GM18907 (cell line): ENCODE measurements at regions not wholly inside any gene's neighbourhood (a gene's known extent, or its start where the extent isn't known, plus 50 kb on each side); places are given as distances from the start of the nearest gene placed in this dataset.
"Not testable (repeated sequence)": the region's sequence is repeated elsewhere in the genome, so short reads cannot be mapped to it uniquely, and the experiment has no call there.

Experiments
- ATAC-seq: cut with Tn5 transposase; IDR thresholded peaks from one replicate; pipeline ENCODE4 v1.9.1; 2021; ENCODE audit warnings: mild to moderate bottlenecking, moderate library complexity; ENCODE audit not compliant: unreplicated experiment

DNA sequence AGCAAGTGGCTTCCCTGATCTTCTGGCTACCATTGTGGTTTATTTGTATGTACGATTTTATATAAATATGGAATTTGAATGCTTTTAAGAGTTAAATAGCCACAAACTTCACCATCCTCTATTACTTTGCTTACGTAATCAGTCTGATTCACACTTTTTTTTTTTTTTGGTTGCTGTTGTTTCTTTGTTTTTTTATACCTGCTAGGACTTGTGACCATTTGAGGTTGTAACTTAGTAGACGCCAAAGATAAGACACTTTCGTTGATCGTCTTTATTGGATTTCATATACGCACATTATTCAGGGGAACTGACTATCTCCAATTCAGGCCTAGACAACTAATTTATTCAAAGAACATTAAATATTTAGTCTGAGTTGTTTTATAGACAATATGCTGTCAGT, 559.0 kb downstream of the CBLN4 start:
- no peak for ATAC-seq

- no peak for ATAC-seq
Observed at GRCh38 chr20:55439070-55439469, 566.2 kb downstream of the CBLN4 start.

DNA sequence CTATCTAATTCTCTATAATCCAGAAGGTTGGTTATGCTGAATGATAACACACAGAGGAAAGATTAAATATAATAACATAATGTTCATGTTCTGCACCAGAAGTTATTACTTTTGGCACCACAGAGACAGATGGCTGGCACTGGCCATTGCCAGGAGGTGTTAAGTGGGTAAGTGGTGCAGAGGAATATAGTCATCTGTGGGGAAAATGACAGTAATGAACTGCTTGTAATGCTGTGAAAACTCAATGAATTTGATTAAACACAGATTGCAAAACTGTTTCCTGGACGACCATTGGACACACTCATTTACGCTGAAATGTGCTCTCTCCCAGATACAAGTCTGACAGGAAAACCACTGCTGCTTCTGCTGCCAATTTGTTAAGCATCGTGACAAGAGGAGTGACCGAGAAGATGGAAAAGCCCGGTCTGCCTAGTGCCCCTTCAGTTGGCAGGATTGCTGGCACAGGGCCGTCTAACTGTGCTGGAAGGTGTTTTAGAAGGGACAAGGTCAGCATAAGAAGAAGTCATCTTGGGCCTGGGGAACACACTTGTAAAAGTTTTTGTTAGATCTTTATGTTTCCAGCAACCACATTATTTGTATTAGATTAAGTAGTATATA, 567.4 kb downstream of the CBLN4 start:
- ATAC-seq: no peak

- ATAC-seq: no peak
Observed at GRCh38 chr20:55424968-55425367, 580.4 kb downstream of the CBLN4 start.

GRCh38 chr20:55424476-55424875, 580.8 kb downstream of the CBLN4 start:
- ATAC-seq: no peak

- ATAC-seq: no peak
Observed at GRCh38 chr20:55417836-55418235, 587.5 kb downstream of the CBLN4 start.

DNA sequence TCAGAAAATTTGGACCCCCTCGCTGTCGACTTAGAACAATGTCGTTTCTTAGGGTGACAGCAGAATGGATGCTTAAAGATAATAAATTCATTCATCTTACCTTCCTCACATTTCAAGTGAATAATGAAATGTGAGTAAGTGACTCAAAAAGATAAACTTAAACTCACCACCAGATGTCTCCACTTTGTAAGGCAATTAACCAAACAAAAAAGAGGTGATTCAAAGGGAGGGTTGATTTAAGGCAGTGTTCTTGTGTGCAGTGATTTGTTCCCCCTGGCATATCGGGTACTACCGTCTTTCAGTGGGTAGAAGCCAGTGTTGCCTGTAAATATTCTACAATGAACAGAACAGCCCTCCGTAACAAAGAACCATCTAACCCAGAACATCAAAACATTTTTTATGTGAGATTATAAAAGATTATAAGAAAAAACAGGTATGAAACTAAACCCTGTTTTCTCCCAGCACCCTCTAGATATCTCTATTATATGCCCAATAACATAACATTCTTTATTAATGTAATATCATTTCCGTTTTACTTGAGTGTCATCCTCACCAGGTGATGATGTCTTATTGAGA, 589.7 kb downstream of the CBLN4 start:
- ATAC-seq: no peak

GRCh38 chr20:55412508-55412907, 592.8 kb downstream of the CBLN4 start:
- not testable (repeated sequence) for ATAC-seq

DNA sequence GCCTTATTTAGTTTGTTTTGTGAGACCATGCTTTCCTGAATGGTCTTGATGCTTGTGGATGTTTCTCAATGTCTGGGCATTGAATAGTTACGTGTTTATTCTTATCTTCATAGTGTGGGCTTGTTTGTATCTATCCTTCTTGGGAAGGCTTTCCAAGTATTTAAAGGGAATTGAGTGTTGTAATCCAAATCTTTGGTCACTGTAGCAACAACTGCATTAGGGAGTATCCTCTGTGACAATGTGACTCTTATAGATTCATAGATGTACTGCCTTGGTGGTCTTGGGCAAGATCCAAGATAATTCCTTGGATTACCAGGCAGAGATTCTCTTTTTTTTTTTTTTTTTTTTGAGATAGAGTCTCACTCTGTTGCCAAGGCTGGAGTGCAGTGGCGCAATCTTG, 598.4 kb downstream of the CBLN4 start:
- no peak for ATAC-seq

- no peak for ATAC-seq
Observed at GRCh38 chr20:55394592-55394991, 610.7 kb downstream of the CBLN4 start.

GRCh38 chr20:55390791-55391190, 614.5 kb downstream of the CBLN4 start:
- ATAC-seq: no peak

GRCh38 chr20:55386686-55387085, 618.6 kb downstream of the CBLN4 start:
- ATAC-seq: no peak

DNA sequence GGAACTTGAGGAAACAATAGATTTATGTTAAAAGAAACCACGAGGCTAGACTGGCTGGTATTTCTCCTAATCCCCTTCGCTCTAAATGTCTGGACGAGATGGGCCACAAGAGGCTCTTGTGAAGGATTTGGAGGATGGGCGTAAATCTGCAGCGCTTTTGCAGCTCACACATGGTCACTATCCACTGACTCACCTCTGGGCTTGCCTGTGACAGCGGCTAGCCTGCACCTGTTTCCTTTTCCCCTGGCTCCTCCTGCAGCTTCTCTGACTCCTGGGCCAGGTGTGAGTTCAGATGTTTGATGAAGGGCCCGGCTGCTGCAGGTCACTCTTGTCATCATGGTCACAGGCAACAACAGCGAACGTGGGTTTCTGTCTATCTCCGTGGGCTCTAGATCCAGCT, 629.4 kb downstream of the CBLN4 start:
- ATAC-seq: no peak

GRCh38 chr20:55365745-55366144, 639.6 kb downstream of the CBLN4 start:
- ATAC-seq: no peak

GRCh38 chr20:55360895-55361294, 644.4 kb downstream of the CBLN4 start:
- ATAC-seq: no peak

- ATAC-seq: no peak
Observed at GRCh38 chr20:55354720-55355119, 650.6 kb downstream of the CBLN4 start.

DNA sequence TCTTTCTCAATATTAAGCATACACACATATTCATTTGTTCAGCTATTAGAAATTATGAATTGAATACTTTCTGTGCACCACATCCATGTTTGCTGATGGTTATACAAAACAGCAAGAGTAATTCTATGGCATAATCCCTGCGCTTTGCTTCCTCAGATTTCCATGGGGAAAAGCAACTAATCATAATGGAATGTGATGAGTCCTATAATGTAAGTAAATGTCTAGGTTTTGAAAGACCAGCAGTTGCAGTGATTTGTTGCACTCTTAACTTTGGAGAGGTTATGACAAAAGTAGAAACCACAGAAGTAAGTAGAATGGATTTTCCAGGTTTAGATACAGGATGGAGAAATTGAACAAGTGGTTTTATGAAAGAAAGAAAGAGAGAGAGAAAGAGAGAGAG, 652.1 kb downstream of the CBLN4 start:
- ATAC-seq: no peak

DNA sequence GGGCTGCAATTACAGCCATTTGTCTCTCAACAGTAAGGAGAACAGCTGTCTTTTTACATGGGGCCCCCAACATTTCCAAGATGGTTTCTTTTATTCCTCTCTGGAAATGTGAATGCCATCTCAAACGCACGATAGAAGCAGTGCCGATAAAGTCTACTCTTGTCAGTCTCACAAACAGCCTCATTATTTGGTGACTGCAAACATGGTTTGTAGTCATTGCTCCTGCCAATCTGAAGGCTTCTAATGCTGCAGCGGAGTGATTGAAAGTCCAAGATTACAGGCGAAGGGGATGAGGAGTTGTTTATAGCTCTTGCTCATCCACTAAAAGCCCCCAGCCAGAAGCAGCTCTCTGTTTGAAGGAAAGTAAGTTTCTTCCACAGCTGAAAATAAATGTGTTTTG, 657.1 kb downstream of the CBLN4 start:
- ATAC-seq: no peak

GRCh38 chr20:55342822-55343221, 662.5 kb downstream of the CBLN4 start:
- no peak for ATAC-seq

DNA sequence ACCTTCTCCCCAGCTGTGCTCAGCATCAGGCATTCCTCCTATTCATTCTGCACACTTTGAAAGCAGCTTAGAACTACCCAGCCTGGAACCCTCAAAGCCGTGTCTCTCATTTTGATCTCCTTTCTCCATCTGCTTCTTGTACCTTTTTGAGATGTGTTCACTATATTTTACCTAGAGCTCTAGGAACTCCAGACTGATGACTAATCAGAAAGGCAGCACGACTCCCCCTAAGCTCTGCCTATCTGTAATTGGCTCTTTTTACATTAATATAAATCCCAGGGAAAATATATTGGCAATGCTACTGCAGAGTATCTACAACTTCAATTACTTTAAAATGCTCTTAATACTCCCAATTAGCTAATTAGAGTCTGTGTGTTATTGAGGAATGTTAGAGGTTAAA, 671.5 kb downstream of the CBLN4 start:
- ATAC-seq: no peak

DNA sequence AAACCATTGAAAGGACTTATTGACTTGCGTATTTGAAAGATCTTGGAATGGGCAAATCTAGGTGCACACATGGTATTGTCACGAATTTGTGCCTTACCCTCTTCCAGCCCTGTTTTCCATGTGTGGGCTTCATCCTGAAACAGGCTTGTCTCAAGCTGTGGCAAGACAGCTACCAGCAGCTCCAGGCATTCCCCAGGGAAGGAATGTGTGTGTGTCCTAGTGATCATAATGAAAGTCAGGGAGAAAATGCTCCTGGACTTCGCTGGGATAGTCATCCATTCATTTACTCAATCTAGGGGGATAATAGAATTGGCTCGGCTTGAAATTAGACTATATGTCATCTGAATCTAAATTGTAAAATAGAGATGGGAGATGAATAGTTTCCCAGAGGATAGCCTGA, 676.2 kb downstream of the CBLN4 start:
- ATAC-seq: no peak

DNA sequence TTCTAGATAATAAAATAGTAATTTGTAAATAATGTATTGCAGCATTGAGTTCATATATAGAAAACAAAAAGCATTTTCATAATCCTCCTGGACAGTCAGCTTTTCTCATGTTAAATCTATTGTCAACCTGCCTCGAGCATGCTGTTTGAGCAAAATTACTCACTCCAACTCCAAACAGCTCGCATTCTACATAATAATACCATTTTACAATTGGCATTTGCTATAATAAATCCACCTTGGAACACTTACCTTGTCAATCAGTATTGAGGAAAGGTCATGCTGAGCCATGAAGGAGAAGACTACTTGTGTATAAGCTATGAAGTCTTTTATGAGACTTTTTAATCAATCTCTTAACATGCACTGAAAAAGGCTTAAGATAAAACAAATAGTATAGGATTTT, 682.6 kb downstream of the CBLN4 start:
- ATAC-seq: no peak

DNA sequence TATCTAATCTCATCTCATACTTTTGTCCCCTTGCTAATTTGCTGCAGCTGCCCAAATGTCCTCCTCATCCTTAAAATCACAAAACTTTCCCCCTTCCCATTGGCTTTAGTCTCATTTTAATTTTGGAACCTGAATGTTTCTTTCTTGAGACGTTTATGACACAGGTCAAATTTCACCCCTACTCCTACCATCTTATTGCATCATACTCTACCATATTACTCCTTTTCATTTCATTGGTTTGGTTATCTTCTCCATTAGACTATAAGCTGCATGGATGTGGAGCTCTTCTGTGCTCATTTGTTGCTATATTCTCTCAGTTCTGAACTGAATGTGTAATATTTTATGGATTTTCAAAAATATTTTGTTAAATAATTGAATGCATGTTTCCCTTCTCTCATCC, 688.6 kb downstream of the CBLN4 start:
- no peak for ATAC-seq
